ENCODE measurements at regions not wholly inside any gene's neighbourhood (a gene's known extent, or its start where the extent isn't known, plus 50 kb on each side); places are given as distances from the start of the nearest gene placed in this dataset.
"Not testable (repeated sequence)": the region's sequence is repeated elsewhere in the genome, so short reads cannot be mapped to it uniquely, and the experiment has no call there.

GRCh38 chr16:9597967-9598730 is 506.7 kb downstream of the HAPSTR1 start:
- DNase-seq: no peak

- DNase-seq: no peak
These were observed 507.3 kb downstream of the HAPSTR1 start for GRCh38 chr16:9598731-9599083.

GRCh38 chr16:9599415-9600120 is 508.1 kb downstream of the HAPSTR1 start:
- DNase-seq: no peak

DNA sequence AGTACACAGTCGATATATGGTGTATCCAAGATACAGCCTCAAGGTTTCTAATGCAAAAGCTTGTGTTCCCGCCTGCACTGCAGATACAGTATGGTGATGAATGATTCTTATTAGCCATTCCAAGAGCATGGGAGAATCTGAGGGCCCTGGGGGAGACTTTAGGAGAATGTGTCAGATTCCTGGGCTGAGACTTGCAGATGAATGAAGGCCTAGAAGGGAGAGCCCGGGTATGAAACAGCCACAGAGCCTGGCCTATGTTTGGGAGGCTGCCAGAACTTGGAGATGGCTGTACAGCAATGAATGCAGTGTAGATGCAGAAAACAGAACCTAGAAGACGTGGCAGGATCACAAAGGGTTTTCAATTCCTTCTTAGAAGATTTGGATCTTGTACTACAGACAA is 510.7 kb downstream of the HAPSTR1 start:
- DNase-seq: no peak

GRCh38 chr16:9603316-9603715 is 511.9 kb downstream of the HAPSTR1 start:
- DNase-seq: no peak

- DNase-seq: no peak
These were observed 516.2 kb downstream of the HAPSTR1 start for GRCh38 chr16:9607515-9608230.

DNA sequence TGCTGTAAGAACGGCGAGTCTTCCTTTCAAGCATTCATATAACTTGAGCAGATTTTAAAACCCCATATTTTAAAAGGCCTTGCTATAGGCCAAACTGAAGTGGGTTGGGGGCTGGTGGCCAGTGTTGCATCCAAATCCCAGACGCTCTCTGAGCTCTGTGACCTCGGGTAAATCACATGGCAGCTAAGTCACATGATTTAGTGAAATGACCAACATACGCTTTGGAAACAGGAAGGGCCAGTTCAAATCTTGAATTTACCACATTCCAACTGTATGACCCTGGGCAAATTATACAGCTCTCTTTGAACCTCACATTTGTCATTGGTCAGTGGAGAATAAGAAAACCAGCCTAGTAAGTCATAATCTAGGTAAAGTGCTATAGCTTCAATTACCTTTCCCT is 519.3 kb downstream of the HAPSTR1 start:
- no peak for DNase-seq

DNA sequence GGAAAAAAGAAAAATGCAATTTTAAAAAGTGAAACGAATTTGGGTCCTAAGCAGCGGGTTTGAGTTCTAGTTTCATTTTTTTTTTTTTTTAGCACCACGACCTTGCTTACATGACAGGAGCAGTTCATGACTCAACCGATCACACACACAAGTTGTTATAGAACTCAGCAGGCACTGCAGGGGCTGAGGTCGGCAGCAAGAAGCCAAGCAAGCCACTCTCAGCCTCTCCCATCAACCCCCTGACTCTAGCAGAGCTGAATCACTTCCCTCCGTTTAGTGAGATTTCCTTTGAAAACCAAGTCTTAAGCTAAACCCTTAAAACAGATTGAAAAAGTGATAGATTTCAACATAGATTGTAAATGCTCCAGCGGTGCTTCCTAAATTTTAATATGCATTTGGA is 520.8 kb downstream of the HAPSTR1 start:
- no peak for DNase-seq

- DNase-seq: no peak
These were observed 522.9 kb downstream of the HAPSTR1 start for GRCh38 chr16:9614389-9614788.

- DNase-seq: no peak
These were observed 530.8 kb downstream of the HAPSTR1 start for GRCh38 chr16:9622268-9622667.

GRCh38 chr16:9625122-9625521 is 533.7 kb downstream of the HAPSTR1 start:
- no peak for DNase-seq

DNA sequence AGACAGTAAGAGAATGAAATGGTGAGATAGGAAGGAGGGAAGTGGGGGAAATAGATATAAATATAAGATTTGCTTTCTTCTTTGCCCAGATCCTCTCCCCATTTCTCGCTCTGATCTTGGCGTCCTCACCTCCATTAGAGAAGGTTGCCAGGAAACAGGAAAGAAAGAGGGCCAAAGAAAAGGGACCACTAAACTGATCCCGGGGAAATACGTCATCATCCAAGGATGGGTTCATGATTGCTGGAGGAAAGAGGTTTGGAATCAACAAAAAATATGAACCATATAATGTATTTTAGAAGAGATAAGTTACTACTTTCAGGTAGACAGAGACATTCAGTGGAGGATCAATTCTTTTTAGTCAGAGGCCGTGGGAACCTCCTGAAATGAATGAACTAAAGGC is 536.0 kb downstream of the HAPSTR1 start:
- DNase-seq: no peak

DNA sequence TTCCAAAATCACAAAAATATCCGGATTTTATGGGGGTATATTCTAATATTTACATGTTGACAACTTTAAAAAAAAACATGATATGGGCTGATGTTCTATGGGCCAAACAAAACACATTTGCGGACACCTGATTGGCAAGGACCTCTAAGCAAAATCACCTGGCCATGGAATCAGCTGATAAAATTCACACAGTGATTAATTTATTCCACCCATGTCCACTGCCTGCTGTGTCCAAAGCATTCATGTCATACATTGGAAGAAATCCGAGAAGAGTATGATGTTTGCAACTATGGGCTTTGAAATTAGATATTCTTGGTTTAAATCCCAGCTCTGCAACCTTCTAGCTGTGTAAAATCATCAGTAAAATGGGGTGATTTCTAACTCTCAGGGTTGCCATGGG is 538.7 kb downstream of the HAPSTR1 start:
- no peak for DNase-seq

- DNase-seq: no peak
These were observed 539.5 kb downstream of the HAPSTR1 start for GRCh38 chr16:9630985-9631384.

- DNase-seq: no peak
These were observed 542.4 kb downstream of the HAPSTR1 start for GRCh38 chr16:9633844-9634243.

DNA sequence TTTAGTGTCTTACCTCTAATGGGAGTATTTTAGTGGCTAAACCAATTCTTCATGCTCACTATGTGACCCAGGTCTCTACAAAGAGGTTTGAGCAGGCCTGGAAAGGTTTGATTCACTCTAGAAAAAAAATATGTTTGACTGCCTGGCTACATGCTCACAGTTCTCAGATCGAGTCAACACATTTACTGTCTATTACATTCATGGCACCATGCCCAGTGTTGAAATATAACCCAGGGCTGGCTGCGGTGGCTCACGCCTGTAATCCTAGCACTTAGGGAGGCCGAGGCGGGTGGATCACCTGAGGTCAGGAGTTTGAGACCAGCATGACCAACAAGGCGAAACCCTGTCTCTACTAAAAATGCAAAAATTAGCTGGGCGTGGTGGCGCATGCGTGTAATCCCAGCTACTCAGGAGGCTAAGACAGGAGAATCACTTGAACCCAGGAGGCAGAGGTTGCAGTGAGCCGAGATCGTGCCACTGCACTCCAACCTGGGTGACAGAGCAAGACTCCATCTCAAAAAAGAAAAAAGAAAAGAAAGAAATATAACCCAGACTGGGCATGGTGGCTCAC is 543.8 kb downstream of the HAPSTR1 start:
- not testable (repeated sequence) for DNase-seq

DNA sequence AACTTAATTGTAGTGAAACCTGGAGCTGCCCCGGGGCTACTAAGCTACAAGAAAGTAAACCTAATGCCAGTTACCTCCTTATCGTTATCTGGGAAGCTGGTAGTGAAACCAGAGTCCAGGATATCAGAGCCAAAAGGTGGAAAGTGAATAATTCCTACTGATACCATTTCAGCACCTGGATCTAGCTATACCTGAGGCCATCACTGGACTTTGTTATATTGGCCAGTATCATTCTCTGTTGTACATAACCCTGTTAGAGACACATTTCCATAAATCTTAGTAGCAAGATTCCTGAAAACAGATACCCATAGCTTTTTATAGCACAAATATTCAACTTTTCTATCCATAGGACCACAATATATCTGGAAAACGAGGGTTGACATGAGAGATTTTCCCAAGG is 538.0 kb downstream of the GRIN2A start:
- DNase-seq: no peak

GRCh38 chr16:9645911-9646310 is 536.3 kb downstream of the GRIN2A start:
- no peak for DNase-seq

DNA sequence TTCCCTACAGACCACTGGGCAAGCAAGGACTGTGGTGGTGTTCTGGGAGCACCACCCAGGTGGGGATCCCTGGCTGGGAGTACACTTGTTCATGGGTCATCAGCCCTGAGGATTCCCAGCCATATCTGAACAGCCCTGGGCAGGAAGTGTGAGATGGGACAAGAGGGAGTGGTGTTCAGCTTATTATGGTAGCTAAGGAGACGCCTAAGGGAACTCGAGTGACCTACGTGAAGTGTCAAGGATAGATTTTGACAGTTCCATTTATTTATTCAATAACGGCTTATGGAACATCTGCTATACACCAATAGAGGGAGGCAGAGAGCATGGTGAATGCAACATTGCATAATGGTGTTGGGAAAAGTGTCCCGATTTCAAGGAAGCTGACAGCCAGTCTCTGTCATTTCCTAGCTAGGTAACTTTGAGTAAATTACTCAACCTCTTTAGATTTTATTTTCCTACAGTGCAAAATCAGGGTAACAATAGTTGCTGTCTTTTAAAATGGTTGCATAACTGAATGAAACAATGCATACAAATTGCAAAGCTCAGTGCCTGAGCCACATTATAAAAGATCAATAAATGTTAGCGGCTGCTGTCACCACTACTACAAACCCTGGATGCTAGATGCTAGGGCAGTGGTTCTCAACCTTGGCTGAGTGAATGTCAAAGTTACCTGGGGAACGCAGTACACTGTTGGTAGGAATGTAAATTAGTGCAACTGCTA is 534.1 kb downstream of the GRIN2A start:
- no peak for DNase-seq

DNA sequence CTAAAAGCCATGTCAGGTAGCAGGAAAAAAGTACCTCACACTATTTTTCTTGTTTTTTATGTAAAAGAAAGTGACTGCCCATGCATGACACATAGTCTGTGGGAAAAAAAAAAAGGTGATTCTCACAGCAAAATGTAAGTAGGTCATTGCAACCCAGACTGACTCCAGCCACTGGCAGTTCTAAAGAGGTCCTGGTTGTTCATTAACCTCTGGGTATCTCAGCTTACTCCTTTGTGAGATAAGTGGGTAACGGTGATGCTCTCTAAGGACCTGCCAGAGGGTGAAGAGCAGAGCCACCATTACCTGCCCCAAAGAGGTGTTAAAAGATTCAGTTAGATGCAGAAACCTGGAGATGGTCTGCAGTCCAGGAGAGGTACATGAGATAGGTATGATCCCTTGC is 531.9 kb downstream of the GRIN2A start:
- no peak for DNase-seq

DNA sequence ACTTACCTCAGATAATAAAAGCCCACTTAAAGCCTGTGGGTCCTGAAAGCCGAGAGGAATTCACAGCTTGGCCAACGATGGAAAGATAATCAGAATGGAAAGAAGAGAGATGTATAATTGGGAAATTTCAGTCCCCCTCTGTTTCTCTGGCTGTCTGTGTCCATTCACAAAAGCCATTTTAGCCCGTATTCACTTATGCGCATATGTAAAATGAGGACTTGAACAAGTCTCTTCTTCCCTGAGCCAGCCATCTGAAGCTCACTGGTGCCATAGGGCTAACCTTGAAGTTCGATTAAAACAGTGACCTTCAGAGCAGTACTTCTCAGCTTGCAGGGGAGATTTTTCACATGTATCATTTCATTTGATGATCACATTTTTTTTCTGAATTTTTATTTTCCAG is 527.2 kb downstream of the GRIN2A start:
- no peak for DNase-seq

DNA sequence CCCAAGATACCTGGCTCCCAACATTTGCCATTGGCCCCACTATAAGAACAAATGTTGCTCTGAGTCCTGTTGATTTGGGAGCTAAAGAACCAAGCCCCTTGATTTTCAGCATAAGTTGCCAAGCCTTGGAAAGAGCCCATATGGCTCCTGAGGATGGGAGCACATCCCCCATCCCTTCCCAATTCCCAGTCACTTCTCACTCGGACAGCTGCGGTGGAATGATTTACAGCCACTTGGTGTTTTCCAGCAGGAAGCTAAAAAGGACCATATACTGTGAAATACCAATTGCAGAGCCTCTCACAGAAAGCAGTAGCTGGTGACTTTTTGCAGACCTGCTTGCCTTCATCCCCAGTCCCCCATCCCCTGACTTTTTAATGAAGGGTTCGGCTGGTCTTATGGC is 524.6 kb downstream of the GRIN2A start:
- no peak for DNase-seq

DNA sequence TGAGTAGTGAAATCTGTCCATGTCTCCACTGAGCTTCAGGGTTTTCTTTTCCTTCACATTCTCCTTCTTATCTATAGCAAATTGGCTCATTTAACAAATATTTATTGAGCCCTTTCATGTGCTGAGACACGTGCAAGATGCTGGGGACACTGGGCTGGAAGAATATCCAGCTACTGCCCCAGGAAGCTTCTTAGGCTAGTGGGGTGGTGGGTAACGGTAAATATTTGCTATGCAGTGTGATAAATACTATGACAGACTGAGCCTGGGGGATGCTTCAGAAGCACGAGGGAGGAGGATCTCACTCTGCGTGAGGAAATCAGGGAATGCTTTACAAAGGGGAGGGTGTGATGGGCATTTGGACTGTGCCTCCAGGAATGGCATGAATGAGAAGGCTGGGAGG is 524.1 kb downstream of the GRIN2A start:
- DNase-seq: no peak

Data from HCEC 1CT (cell line).